ENCODE measurements at regions not wholly inside any gene's neighbourhood (a gene's known extent, or its start where the extent isn't known, plus 50 kb on each side); places are given as distances from the start of the nearest gene placed in this dataset.

DNA sequence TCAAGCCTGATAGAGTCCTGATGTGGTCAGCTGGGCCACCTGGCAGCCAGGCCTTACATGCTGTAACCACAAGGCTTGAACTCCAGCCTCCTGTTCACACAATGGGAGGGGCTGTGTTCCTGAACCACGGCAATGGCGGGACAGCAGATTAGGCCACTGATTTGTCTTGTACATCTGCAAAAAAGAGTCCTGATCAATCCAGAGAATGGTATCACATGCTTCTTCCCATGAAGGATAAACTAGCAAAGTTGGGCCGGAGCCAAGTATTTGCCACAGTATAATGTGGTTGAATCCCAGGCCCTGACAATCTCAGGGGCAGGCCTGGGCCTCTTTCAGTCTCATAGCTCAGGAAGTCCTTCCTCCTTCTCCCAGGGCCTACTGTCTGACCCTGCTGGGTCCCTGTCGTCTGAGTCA, 2182.5 kb upstream of the AGA start:
- no peak overlapping the region for H3K27ac ChIP-seq
- no peaks in the 10 kb centered on the region for H3K9me3 ChIP-seq
- no peaks in the 10 kb centered on the region for H3K36me3 ChIP-seq
- intact Hi-C loops (cut with DNase I) = no loop called here
- H3K4me1 ChIP-seq = no peaks in the 10 kb centered on the region
- H3K4me3 ChIP-seq = no peak overlapping the region
- no peak for ATAC-seq
- no peak for DNase-seq
- H3K27me3 ChIP-seq = no peaks in the 10 kb centered on the region
- 50 to 61% (median 58%) methylated on average over 4 of the region's 4 CpGs for WGBS, 4 donors
- TF ChIP-seq POLR2A (IDR thresholded peaks at IDR 0.05) = no peak
- TF ChIP-seq CTCF (IDR thresholded peaks at IDR 0.05) = no peak

DNA sequence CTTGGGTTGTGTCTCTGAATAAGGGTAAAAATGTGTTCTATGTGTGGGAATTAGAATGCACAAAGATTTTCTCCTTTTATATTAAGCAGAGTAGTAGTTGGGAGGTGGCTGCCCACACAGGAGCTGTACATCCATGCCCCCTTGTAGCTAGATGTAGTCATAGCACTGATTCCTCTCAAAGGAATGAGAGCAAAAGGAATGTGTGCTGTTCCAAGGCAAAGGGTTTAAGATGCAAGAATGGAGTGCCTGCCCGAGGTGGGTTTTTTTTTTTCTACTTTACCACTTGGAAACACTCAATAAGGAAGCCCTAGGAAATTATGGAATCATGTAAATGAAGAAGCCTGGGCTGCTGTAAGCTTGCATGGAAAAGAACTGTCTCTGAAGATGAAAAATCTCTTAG, 2183.2 kb upstream of the AGA start:
- Histone ChIP-seq H3K27ac (no peak overlapping the region), H3K4me1 (no peaks in the 10 kb centered on the region), H3K27me3 (no peaks in the 10 kb centered on the region), H3K9me3 (no peaks in the 10 kb centered on the region), H3K36me3 (no peaks in the 10 kb centered on the region), H3K4me3 (no peak overlapping the region)
- DNase-seq (no peak), ATAC-seq (no peak)
- no peak for TF ChIP-seq POLR2A (IDR thresholded peaks at IDR 0.05)
- no peak for TF ChIP-seq CTCF (IDR thresholded peaks at IDR 0.05)
- intact Hi-C loops (cut with DNase I) = no loop called here
- 48 to 62% (median 54%) methylated on average over 1 of the region's 1 CpG for WGBS, 4 donors

GRCh38 chr4:179626687-179627086, 2184.4 kb upstream of the AGA start:
- Histone ChIP-seq H3K4me3 (no peak overlapping the region), H3K27me3 (no peaks in the 10 kb centered on the region), H3K9me3 (no peaks in the 10 kb centered on the region), H3K27ac (no peak overlapping the region), H3K36me3 (no peaks in the 10 kb centered on the region), H3K4me1 (no peaks in the 10 kb centered on the region)
- intact Hi-C loops (cut with DNase I) = no loop called here
- DNase-seq (no peak), ATAC-seq (no peak)
- 56 to 64% (median 60%) methylated on average over 3 of the region's 3 CpGs for WGBS, 4 donors
- no peak for TF ChIP-seq POLR2A (IDR thresholded peaks at IDR 0.05)
- no peak for TF ChIP-seq CTCF (IDR thresholded peaks at IDR 0.05)

GRCh38 chr4:179631321-179631720, 2189.1 kb upstream of the AGA start:
- TF ChIP-seq CTCF (IDR thresholded peaks at IDR 0.05) (no peak), POLR2A (IDR thresholded peaks at IDR 0.05) (no peak)
- no peaks in the 10 kb centered on the region for H3K27me3 ChIP-seq
- H3K4me1 ChIP-seq = no peaks in the 10 kb centered on the region
- no peak overlapping the region for H3K27ac ChIP-seq
- no peak overlapping the region for H3K4me3 ChIP-seq
- intact Hi-C loops (cut with DNase I) = no loop called here
- no peaks in the 10 kb centered on the region for H3K9me3 ChIP-seq
- ATAC-seq (no peak), DNase-seq (no peak)
- no peaks in the 10 kb centered on the region for H3K36me3 ChIP-seq

Data from heart left ventricle (tissue), 16 donors.